ENCODE measurements at regions not wholly inside any gene's neighbourhood (a gene's known extent, or its start where the extent isn't known, plus 50 kb on each side); places are given as distances from the start of the nearest gene placed in this dataset.

GRCh38 chr5:18321262-18321942 is 687.1 kb downstream of the TAF11L14 start:
- no peak for TF ChIP-seq CTCF (IDR thresholded peaks at IDR 0.05; ENCODE audit: low read depth, low read length, missing control alignments)
- no peak for DNase-seq (ENCODE audit: low read depth)
- H3K4me3 ChIP-seq (ENCODE audit: low read depth, low read length) = no peak overlapping the region

GRCh38 chr5:18323891-18324290 is 689.6 kb downstream of the TAF11L14 start:
- no peak for TF ChIP-seq CTCF (IDR thresholded peaks at IDR 0.05; ENCODE audit: low read depth, low read length, missing control alignments)
- DNase-seq (ENCODE audit: low read depth) = no peak

GRCh38 chr5:18325431-18325830 is 691.2 kb downstream of the TAF11L14 start:
- no peak for DNase-seq (ENCODE audit: low read depth)
- no peak overlapping the region for H3K4me3 ChIP-seq (ENCODE audit: low read depth, low read length)
- no peak for TF ChIP-seq CTCF (IDR thresholded peaks at IDR 0.05; ENCODE audit: low read depth, low read length, missing control alignments)

More at GRCh38 chr5:18323891-18324290, 689.6 kb downstream of the TAF11L14 start:
- H3K4me3 ChIP-seq (ENCODE audit: low read depth, low read length) = no peak overlapping the region

GRCh38 chr5:18329328-18329727 is 695.1 kb downstream of the TAF11L14 start:
- TF ChIP-seq CTCF (IDR thresholded peaks at IDR 0.05; ENCODE audit: low read depth, low read length, missing control alignments) = no peak
- H3K4me3 ChIP-seq (ENCODE audit: low read depth, low read length) = no peak overlapping the region
- no peak for DNase-seq (ENCODE audit: low read depth)

GRCh38 chr5:18333841-18334240 is 699.6 kb downstream of the TAF11L14 start:
- DNase-seq (ENCODE audit: low read depth) = no peak
- TF ChIP-seq CTCF (IDR thresholded peaks at IDR 0.05; ENCODE audit: low read depth, low read length, missing control alignments) = no peak
- no peak overlapping the region for H3K4me3 ChIP-seq (ENCODE audit: low read depth, low read length)

DNA sequence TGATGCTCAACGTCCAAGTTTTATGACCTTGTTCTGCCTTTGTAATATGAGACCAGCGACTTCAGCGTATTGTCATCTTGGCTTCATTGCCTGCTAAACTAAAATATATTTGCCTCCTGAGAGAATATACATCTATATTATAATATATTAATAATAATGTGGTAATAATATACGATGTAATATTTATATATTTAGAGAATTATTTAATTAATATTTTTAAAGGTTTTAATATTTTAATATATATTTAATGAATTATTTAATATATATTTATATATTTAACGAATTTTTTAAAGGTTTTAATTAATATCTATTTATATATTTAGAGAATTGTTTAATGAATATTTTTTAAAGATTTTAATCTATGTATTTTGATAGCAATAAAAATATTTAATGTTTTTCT is 700.7 kb downstream of the TAF11L14 start:
- no peak overlapping the region for H3K4me3 ChIP-seq (ENCODE audit: low read depth, low read length)

More for the DNA sequence above, 700.7 kb downstream of the TAF11L14 start:
- no peak for TF ChIP-seq CTCF (IDR thresholded peaks at IDR 0.05; ENCODE audit: low read depth, low read length, missing control alignments)
- DNase-seq (ENCODE audit: low read depth) = no peak

Data from GM12864 (cell line).